Dedifferentiated amniotic fluid mesenchymal stem cell (primary cell): ENCODE measurements at regions not wholly inside any gene's neighbourhood (a gene's known extent, or its start where the extent isn't known, plus 50 kb on each side); places are given as distances from the start of the nearest gene placed in this dataset.

Experiments
- DNase-seq: peaks from one replicate; pipeline ENCODE4 v3.0.0-alpha.2; 2016; ENCODE audit errors: extremely low spot score

DNA sequence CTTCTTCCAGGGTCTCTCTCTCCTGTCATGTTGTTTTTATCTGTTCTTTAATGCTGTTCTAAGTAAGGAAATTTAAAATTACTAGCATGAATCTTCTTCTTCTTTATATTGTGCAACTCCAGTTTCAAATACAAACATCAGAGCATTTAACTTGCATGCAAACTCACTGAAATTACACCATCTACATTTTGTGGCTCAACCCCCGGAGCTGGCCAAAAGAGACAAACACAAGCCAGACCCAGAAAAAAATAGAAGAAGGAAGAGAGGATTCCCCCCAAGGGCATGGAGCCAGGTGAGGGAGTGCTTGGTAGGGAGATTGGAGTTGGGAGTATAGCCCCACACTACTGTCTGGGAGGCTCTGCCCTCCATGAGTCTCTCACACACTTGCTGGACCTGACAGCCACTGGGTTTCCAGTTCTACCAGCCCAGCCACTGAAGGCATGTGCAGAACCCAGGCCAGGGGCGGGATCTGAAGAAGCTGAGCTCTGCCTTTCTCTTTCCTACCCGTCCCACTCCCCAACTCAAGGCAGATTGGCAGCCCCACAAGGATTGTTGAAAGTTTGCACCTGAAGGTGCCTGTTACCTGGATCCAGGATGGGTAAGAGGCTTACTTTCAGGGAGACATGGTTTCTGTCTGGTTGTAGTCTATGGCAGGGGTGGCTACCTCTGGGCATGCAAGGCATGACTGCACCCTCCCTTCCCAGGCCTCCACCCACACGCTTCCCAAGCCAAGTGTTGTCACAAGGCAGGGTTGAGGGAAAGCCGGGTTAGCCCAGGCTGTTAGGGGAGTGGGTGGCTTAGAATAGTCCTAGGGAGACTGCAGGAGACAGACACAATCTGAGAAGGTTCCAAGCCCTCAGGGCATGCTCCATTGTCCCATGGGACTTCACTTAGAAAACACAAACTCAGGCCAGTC is 297.2 kb downstream of the TGFB2 start:
- peak; percentile 77 for DNase-seq

DNA sequence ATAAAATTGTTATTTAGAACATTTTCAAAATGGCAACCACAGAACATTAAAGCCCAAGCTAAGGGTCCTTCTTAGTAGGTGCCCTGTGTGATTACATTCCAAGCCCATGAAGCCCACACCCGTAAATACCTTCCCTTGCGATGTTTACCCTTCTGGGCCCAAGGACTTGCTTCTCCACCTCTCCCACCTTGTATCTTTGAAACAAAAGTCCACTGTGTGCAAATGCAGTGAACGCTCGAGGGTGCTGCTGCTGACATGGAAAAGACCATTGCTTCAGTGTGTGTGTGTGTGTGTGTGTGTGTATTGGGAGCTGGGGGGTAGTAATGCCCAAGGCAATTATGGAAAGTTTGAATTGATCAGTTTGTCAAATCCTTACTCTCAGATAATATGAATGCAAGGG is 298.1 kb downstream of the TGFB2 start:
- no peak for DNase-seq

DNA sequence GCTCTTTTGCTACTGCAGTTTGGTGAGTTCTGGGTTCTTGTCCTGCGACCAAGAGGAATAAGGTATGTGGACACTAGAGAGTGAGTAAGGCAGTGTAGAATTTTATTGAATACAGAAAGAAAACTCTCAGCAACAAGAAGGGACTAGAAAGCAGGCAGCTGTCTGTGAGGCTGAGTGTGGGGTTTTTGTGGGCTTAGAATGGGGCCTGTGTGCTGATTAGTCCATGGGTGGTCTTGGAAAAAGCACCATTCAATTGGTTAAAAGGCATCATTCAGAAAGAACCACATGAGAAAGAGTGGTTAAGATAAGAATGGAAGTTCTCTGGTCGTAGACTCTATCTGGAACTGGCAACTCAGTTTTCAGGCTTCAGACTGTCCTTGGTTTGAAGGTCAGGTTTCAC is 298.8 kb downstream of the TGFB2 start:
- DNase-seq = no peak

DNA sequence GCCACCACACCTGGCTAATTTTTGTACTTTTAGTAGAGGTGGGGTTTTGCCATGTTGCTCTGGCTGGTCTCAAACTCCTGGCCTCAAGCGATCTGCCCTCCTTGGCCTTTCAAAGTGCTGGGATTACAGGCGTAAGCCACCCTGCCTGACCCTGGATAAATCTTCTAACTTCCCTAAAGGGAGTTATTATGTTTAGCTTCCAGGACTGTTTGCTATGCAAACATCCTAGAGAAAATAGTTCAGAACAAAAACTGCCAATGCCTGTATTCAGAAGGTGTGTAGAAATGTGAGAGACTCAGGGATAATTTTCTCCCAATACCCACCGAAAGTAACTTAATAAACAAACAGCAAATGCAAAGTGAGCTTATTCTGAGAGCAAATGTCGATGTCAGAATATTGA is 301.2 kb downstream of the TGFB2 start:
- no peak for DNase-seq

DNA sequence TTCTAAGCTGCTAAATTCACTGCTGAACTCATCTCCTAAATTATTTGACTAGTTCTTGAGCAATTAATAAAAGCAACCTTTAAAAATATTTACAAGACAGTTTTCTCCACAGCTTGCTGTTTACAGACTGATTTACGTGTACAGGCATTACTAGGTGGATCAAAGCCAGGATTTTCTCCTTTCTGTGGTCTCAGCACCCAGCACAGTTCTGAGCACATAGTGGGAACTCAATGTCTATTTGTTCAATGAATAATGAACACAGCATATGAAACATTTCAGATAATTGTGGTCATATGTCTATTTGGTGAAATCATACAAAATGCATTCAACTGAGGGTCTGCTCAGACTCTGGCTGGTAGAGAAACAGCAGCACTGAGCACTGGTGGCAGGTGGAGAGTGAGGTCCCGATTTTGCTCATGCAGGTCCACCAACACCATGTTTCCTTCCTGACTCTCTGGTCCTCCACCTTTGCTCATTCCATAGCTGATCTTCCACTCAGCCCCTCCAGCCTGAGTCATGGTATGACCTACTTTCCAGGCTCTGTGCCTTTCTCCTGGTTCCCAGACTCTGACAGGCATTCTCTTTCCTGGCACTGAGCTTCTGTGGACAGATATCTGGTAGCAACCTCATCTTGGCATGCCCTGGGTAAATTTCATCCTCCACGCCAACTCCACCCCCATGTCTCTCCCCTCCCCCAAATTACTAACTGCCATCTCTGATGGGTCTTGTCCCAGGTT is 311.3 kb downstream of the TGFB2 start:
- no peak for DNase-seq

DNA sequence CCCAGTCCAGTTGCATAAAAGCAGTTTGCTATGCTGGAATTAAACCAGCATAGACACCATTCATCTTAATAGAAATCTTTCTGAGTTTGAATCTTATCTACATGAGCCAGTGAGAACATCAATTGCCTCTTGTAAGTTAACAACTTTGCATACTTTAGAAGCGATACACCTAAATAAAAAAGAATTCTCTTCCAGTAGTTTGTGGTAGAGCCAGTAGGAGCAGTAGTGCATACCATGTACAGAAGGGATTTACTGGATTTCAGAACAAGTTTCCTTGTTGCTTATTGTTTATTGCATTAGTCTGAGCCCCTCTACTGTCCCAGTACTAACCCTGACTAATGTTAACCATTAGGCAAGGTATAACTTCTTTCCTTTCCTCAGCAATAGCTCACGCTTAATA is 313.1 kb downstream of the TGFB2 start:
- no peak for DNase-seq

DNA sequence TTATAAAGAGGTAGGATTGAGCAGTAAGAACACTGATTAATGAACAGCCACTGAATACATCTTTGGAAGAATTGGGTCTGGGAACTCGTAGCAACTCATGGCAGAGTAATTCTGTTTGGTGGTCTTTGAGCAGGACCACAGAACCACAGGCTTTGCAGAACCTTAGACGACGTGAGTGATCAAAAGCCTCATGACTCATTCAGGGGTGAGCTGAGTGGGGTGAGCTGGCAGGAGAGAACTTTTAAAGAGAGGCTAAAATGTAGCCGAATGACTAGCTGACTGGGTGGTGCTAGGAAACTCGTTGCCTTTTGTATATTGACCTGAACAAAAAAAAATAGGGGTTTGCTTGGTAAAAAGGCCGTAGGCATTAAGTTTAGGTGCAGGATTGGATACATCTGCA is 313.8 kb downstream of the TGFB2 start:
- no peak for DNase-seq

DNA sequence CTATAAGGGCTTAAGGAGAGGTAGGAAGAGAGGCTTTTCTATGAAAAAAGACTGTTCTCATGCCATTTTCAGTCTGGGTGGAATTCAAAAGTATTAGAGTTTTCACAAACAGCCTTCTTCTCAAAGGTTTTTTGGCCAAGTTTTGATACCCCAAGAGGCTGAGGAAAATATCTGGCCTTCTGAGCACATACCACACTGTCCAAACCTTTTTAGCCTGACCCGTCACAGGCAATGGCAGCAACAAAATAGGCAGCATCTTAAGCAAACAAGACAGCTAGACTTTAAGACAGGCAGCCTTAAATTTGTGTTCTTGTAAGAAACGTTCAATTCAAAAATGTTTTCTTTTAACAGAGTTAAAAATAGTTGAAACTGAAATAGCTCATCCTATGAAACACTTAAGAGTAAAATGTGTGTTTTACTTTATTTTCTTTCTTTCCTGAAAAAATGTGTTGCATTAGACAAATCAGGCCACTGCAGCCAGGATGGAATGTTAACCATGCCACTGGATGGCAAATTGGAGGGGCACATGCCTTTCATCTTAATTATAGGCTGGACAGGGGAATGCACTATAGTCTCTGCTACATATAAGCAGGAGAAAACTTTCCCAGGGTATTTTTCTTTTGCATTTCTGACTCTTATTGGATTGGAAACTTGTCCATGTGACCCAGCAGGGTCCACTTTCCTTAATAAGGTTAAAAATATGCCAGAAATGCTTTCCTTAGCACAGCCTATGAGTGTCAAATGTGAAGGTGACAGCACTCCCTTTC is 315.0 kb downstream of the TGFB2 start:
- peak; percentile 62 for DNase-seq

DNA sequence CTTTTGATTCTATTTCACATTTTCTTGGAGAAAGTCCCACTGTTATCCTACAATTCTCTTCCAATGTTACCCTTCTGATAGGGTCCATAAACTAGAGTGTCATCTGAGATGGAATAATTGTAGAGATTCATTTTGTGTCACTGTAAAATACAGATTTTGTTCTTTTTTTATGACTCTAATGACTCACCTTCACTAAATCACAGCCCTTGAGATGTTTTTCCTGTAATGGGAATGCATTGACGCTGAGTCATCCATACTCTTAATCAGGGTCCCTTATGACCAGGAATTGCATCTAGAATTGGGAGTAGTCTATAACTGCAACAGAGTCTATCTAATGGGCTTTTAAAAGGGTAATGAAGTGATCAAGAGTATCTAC is 315.5 kb downstream of the TGFB2 start:
- no peak for DNase-seq

DNA sequence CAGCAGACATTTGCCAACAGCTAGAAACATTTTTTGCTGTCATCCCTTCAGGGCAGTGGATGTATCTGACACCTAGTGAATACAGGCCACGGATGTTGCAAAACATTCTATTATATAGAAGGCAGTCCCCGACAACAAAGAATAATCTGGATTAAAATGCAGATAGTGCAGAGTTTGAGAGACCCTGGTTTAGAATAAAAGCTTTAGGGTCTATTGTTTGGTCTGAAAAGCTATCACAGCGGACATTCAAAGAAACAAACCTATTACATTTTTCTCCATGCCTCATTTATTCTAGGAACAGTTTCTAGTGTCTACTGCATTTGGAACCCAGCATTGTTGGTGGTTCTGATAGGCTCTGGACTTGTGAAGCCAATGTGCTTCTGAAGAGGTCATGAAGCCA is 316.3 kb downstream of the TGFB2 start:
- DNase-seq = no peak

DNA sequence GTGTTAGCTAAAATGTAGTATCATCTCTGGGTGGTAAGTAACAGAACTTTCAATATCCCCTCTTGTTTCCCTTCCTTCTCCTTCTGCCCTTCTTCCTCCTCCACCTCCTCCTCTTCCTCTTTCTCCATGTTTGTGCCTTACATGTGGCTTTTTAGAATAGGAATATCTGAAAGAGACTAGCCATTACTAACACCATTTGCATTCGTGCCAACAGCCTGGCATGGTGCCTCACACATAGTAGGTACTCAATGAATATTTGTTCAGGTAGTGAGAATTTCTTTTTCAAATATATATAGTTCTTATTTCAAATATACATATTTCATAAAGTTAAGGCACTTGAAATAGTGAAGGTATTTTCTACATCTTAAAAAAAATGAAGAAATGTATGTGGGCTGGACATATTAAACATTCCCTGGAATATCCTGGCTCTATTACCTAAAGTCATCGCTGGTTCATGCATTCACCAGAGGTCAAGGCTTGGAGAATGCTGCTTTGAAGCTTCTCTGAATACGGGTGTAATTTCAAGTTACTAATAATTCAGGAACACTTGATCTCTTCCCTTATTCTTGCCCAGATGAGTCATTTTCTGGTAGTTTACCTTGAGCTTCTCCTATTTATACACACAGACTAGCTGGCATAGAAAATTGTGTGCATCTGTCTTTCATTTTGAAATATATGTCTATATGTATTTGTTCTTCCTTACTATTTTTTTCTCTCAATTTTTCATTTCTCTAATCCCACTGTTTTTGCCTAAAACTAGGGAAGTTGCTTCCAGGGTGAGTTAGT is 319.4 kb downstream of the TGFB2 start:
- no peak for DNase-seq

DNA sequence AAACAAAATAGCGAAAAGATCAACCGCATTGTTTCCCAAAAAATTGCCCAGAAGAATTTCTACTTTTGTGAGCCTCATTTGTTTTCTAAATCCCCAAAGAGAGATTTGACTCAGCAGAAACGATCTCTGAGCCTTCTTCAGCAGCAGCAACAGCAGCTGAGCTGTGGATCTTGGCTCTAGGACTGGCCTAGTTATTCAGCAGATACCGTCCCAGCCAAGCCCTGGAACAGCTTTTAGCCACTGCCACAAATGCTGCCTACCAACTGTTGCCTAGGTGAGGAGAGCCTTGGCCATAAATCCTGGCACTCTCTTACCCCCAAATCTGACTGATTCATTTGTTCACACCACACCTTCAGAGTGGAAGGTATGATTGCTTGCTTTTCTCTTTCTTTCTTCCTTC is 320.1 kb downstream of the TGFB2 start:
- peak; percentile 57 for DNase-seq

DNA sequence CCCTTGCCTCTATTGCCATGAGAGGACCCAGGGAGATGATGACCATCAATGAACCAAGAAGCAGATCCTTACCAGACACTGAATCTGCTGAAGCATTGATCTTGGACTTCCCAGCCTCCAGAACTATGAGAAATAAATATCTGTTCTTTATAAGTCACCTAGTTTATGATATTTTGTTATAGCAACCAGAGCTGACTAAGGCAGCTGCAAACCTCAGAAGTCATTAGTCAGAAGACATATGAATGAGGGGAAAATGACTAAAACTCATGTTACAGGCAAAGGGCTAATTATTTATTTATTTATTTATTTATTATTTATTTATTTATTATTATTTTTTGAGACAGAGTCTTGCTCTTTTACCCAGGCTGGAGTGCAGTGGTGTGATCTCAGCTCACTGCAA is 321.1 kb downstream of the TGFB2 start:
- no peak for DNase-seq

DNA sequence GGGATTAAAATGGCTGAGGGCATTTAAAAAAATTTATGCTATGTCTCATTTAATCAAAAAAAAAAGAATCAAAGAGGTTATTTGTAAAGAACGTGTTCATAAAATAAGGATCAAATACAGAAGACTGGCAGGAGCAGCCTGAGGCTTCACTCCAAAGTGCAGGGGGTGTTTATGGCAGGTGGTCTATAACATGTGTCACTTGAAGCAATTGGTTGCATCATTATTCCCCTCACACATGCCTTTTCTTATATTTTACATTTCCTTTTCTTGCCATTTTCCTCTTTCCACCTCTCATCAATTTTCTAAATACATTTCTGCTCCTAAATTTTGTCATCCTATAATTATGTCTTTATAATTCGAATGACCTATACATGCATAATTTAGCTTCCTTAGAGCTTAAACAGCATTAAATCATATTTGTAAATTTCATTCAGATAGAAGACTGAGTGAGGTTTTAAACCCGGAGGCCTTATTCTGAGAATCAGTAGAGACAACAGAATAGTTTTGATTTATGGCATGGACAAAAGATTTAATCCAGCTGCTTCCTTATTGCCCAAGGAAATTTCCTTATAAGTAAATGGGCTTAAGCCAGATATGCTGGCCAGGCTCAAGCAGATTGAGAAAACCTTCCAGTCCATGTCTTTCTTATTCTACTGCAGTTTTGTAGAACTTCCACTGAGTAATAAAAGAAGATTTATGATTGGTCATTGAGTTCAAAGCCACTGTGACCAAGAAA is 322.8 kb downstream of the TGFB2 start:
- no peak for DNase-seq

DNA sequence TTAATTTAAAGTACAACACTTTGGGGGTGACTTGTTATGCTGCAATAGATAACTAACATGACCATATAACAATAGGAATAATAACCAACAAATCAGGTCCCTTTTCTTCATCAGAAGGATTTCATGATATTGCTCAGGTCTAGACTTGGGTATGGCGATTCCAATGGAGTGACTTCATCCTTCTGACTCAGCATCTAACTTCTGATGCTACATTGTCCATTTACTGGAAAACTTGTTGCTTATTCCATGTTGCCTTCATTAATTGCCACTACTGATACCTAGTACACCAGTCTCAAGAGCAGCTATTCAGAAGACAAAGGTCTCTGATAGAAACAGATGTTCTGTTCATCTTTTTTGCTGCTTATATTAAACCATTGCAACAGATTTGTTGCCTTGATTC is 324.3 kb downstream of the TGFB2 start:
- DNase-seq = no peak

DNA sequence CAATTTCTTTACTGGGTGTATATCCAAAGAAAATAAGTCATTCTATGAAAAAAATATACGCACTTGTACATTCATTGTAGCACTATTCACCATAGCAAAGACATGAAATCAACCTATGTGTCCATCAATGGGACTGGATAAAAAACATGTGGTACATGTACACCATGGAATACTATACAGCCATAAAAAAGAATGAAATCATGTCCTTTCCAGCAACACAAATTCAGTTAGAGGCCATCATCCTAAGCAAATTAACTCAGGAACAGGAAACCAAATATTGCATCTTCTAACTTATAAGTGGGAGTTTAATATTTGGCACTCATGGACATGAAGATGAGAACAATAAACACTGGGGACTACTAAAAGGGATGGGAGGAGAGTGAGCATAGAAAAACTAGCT is 325.7 kb downstream of the TGFB2 start:
- DNase-seq = no peak

DNA sequence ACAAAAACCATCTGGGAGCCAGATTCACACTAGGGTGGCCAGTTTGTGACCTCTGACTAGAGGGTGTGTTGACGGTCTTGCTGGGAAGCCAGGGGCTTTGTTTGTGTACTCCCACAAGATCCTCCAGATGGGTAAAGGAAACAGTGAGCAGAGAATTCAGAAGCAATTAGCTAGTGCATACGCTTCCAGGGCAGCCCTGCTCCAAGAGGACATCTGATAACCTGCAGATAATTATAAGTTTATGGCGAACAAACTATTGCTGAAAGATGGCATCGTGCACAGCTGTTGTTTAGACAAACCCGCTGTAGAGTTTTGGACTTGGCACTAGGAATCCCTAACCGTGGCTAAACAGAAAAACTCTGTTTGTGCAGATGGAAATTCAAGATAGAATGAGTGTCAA is 326.4 kb downstream of the TGFB2 start:
- DNase-seq = no peak

DNA sequence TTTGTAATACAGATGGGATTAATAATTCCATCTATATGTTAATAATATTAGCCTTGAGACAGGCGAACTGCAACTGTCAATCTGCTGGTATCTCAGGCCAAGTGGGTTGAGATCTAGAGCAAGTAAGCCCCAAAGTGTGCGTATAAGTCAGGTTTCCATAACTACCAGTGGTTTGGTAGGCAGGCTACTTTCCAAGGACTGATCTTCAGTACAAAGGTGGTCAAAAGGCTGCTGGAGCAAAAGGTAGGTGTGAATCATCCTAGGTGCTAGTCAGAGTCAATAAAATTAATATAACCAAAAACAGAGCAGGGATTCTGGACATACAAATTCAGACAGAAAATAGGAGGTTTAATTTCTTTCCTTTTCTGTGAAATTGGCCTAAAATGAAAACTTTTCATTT is 328.0 kb downstream of the TGFB2 start:
- no peak for DNase-seq

DNA sequence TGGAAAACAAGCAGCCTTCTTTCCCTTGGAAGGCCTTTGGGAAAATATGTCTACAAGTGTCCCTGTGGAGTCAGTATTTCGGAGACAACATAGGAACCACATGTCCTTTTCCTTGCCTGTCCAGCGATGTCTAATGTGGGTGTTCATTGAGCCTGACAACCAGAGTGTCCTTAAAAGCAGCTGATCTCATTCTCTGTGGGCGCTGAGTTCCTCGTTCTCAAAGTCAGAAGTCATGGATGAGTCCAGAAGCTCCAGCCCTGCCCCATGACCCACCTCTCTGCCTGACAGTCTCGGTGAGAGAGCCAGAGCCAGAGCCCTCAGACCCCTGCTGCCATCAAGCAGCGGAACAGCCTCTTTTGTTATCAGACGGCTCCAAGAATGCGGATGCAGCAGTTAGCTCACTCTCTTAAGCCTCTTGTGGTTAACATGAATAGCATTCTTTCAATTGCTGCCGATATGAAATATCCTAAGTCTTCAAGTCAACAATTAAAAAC is 329.2 kb downstream of the TGFB2 start:
- peak; percentile 75 for DNase-seq

DNA sequence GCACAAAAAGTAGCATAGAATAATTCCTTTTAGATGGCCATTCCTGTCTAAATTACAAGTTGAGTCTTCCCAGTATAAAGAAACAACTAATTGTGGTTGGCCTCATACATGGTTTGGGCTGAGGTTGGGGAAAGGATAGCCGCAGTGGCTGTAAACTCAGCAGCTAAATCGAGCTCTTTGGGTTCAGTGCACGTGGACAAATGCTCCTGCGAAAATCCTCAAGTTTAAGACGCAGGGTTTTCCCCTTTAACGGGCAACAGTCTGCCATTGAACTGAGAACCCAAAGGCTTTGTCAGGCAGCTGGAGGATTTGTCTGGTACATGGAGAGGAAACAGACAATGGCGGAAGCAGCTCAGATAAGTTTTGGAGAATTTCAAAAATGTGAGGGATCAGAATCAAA is 331.9 kb downstream of the TGFB2 start:
- DNase-seq = no peak

DNA sequence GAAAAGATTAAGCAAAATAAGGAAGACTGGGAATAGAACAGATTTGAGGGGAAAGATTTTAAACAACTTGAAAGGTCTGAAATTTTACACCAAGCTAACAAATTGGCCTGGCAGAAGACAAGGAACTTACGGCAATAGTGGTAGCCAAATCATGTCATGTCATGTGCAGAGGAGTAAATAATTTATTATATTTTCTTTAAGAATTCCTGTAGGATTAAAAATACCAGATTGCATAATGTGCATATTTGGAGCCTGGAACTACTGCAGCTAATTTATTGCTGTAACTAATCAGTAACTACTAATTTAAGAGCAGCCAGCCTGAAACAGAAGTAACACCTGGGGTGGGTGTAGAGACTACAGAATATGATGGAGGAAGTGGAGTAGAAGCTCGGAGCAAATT is 334.3 kb downstream of the TGFB2 start:
- DNase-seq = no peak
